ENCODE measurements at regions not wholly inside any gene's neighbourhood (a gene's known extent, or its start where the extent isn't known, plus 50 kb on each side); places are given as distances from the start of the nearest gene placed in this dataset.

DNA sequence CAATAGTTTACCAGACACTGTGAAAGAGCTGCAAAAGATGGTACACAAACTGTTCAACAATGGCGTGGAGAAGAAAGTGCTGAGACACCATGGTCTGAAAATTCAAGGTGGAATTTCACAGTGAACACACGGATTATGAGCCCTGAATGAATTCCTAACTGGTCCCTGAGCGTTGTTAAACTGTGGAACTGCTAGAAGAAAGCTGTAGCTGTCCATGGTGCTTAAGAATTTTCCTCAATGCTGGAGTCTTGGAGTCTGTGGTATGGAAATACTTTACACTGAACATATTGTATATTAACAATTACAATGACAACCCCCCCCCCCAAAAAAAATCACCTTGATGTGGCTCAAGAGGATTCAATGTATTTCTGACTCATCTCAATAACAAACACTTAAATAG lies 68.5 kb downstream of the SLC24A2 start:
- DNase-seq (peak; percentile 42), ATAC-seq (no peak)
- Histone ChIP-seq H3F3A (ENCODE audit: low read length, unreplicated experiment) (no peaks in the 10 kb centered on the region), H2AFZ (ENCODE audit: low read length) (no peak overlapping the region), H3K9me3 (ENCODE audit: low read length) (no peaks in the 10 kb centered on the region), H3K79me2 (ENCODE audit: low read length) (no peaks in the 10 kb centered on the region), H3K4me1 (ENCODE audit: insufficient read depth, low read length) (no peaks in the 10 kb centered on the region), H3K4me3 (ENCODE audit: low read length) (no peak overlapping the region), H3K27me3 (ENCODE audit: low read length) (no peaks in the 10 kb centered on the region; the same call in 1 of the 2 replicates), H3K9ac (ENCODE audit: low read length) (no peak overlapping the region), H4K20me1 (ENCODE audit: low read length) (no peaks in the 10 kb centered on the region), H3K27ac (ENCODE audit: low read length) (no peak overlapping the region), H3K4me2 (ENCODE audit: low read length) (no peak overlapping the region), H3K36me3 (ENCODE audit: low read depth, low read length) (no peaks in the 10 kb centered on the region), H3K9me2 (replicated peaks; ENCODE audit: low read length) (no peaks in the 10 kb centered on the region)
- TF ChIP-seq EZH2 (IDR thresholded peaks at IDR 0.05; ENCODE audit: low read length, unreplicated experiment) (no peak), EZH2phosphoT487 (IDR thresholded peaks at IDR 0.05; ENCODE audit: borderline replicate concordance, low read length) (no peak)
- TF ChIP-seq, protein P1, sequence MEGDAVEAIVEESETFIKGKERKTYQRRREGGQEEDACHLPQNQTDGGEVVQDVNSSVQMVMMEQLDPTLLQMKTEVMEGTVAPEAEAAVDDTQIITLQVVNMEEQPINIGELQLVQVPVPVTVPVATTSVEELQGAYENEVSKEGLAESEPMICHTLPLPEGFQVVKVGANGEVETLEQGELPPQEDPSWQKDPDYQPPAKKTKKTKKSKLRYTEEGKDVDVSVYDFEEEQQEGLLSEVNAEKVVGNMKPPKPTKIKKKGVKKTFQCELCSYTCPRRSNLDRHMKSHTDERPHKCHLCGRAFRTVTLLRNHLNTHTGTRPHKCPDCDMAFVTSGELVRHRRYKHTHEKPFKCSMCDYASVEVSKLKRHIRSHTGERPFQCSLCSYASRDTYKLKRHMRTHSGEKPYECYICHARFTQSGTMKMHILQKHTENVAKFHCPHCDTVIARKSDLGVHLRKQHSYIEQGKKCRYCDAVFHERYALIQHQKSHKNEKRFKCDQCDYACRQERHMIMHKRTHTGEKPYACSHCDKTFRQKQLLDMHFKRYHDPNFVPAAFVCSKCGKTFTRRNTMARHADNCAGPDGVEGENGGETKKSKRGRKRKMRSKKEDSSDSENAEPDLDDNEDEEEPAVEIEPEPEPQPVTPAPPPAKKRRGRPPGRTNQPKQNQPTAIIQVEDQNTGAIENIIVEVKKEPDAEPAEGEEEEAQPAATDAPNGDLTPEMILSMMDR (conservative IDR thresholded peaks at IDR 0.05; ENCODE audit: low read depth, low read length): no peak
- intact Hi-C loops (cut with micrococcal nuclease): no loop called here
- ChIA-PET POLR2A (ENCODE audit: unreplicated experiment) (no interaction called here), CTCF (no interaction called here)
- BruUV-seq (replicated peaks): no TSS peak

DNA sequence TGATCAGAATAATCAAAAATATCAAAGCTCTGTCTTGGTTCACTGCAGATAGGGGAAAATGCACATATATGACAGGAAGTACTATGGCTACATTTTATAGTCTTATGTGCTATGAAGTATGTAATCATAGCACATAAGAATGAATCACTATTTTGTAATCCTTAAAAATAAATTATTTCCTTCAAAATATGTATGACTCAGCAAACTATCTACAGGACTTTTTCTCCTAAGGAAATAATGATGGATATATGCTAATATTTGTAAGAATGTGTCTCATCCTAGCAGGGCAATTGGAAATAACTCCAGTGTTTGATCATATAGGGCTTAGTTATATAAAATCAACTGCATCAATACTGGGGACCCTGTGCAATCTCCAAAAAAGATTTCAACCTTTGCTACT lies 85.1 kb downstream of the SLC24A2 start:
- intact Hi-C loops (cut with micrococcal nuclease): no loop called here
- Histone ChIP-seq H2AFZ (ENCODE audit: low read length) (no peak overlapping the region), H3K4me3 (ENCODE audit: low read length) (no peak overlapping the region), H3K9me3 (ENCODE audit: low read length) (no peaks in the 10 kb centered on the region), H3K79me2 (ENCODE audit: low read length) (no peaks in the 10 kb centered on the region), H3K9me2 (replicated peaks; ENCODE audit: low read length) (no peaks in the 10 kb centered on the region), H3F3A (ENCODE audit: low read length, unreplicated experiment) (no peaks in the 10 kb centered on the region), H3K9ac (ENCODE audit: low read length) (no peak overlapping the region), H3K27me3 (ENCODE audit: low read length) (peaks cover 6% of the 10 kb centered on the region; the same call in 1 of the 2 replicates), H3K36me3 (ENCODE audit: low read depth, low read length) (no peaks in the 10 kb centered on the region), H3K4me1 (ENCODE audit: insufficient read depth, low read length) (no peaks in the 10 kb centered on the region), H4K20me1 (ENCODE audit: low read length) (no peaks in the 10 kb centered on the region), H3K27ac (ENCODE audit: low read length) (no peak overlapping the region), H3K4me2 (ENCODE audit: low read length) (no peak overlapping the region)
- ATAC-seq (no peak), DNase-seq (no peak)
- ChIA-PET CTCF (no interaction called here), POLR2A (ENCODE audit: unreplicated experiment) (no interaction called here)
- BruUV-seq (replicated peaks): no TSS peak
- no peak for TF ChIP-seq EZH2 (IDR thresholded peaks at IDR 0.05; ENCODE audit: low read length, unreplicated experiment)

DNA sequence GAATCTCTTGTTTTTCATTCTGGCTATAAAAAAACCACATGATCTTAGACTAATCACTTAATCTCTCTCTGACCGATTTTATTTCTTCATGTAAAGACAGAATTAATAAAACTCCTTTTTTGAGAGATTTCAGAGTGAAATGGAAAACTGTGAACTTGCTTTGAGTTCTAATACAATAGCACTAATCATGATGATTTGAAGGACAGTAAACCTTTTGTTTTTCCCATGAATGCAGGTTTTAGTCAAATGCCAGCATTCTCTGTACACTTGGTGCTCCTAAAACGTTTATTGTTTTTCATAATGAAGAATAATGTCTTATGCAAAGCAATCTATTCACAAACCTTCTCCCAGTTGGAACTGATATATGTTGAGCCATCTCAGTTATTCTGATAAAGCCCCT lies 86.8 kb downstream of the SLC24A2 start:
- no peaks in the 10 kb centered on the region for H3F3A ChIP-seq (ENCODE audit: low read length, unreplicated experiment)
- BruUV-seq (replicated peaks): no TSS peak
- no peak overlapping the region for H2AFZ ChIP-seq (ENCODE audit: low read length)
- no peak overlapping the region for H3K4me2 ChIP-seq (ENCODE audit: low read length)
- ChIA-PET POLR2A (ENCODE audit: unreplicated experiment) (no interaction called here), CTCF (no interaction called here)
- no peaks in the 10 kb centered on the region for H4K20me1 ChIP-seq (ENCODE audit: low read length)
- H3K27ac ChIP-seq (ENCODE audit: low read length): no peak overlapping the region
- ATAC-seq: no peak
- no peaks in the 10 kb centered on the region for H3K79me2 ChIP-seq (ENCODE audit: low read length)
- DNase-seq: no peak
- TF ChIP-seq EZH2phosphoT487 (IDR thresholded peaks at IDR 0.05; ENCODE audit: borderline replicate concordance, low read length) (no peak), EZH2 (IDR thresholded peaks at IDR 0.05; ENCODE audit: low read length, unreplicated experiment) (no peak)
- TF ChIP-seq, protein P1 (conservative IDR thresholded peaks at IDR 0.05; ENCODE audit: low read depth, low read length): no peak
- H3K9me3 ChIP-seq (ENCODE audit: low read length): no peaks in the 10 kb centered on the region
- no peak overlapping the region for H3K4me3 ChIP-seq (ENCODE audit: low read length)
- H3K9ac ChIP-seq (ENCODE audit: low read length): no peak overlapping the region
- no peaks in the 10 kb centered on the region for H3K9me2 ChIP-seq (replicated peaks; ENCODE audit: low read length)
- H3K36me3 ChIP-seq (ENCODE audit: low read depth, low read length): no peaks in the 10 kb centered on the region
- H3K27me3 ChIP-seq (ENCODE audit: low read length): peaks cover 6% of the 10 kb centered on the region; the same call in 1 of the 2 replicates
- no peaks in the 10 kb centered on the region for H3K4me1 ChIP-seq (ENCODE audit: insufficient read depth, low read length)
- intact Hi-C loops (cut with micrococcal nuclease): no loop called here

All from PC-3 (cell line).